Glomerular visceral epithelial cell (primary cell): ENCODE measurements at regions not wholly inside any gene's neighbourhood (a gene's known extent, or its start where the extent isn't known, plus 50 kb on each side); places are given as distances from the start of the nearest gene placed in this dataset.
"Not testable (repeated sequence)": the region's sequence is repeated elsewhere in the genome, so short reads cannot be mapped to it uniquely, and the experiment has no call there.

ENCODE experiments used
- DNase-seq: peaks from one replicate; pipeline ENCODE4 v3.0.0-alpha.2; 2016; ENCODE audit errors: extremely low spot score

DNA sequence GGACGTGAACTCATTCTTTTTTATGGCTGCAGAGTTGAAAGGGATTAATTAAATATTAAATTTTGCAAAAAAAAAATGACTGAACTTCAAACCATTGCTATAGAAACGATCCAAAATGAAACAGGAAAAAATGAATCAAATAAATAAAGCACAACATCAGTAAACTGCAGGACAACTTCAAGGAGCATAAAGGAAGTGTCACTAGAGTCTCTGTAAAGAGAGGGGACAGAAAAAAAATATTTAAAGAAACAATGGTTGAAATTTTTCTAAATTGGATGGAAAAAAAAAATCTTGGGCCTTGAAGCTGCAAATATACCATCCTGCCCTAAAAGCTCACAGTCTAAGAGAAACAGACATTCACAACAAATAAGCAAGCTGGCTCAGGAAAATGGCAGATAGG is 339.3 kb upstream of the INTU start:
- no peak for DNase-seq

DNA sequence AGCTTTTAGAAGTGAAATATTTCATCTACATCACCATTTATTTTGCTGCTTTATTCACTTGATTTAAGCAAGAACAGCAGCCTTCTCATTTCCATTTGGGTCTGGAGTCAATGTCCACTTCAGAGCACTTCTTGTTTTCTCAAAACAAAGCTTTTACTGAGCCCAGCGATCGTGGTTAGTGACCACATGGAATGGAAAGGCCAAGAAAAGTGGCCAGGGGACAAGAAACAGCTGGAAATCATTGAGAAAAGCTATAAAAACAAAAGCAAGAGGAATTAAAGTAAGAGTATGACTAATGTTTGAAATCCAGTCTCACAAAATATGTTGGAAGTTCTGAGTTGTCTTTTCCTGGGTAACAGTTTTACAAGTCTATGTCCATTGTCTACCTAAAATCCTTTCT is 328.4 kb upstream of the INTU start:
- no peak for DNase-seq

DNA sequence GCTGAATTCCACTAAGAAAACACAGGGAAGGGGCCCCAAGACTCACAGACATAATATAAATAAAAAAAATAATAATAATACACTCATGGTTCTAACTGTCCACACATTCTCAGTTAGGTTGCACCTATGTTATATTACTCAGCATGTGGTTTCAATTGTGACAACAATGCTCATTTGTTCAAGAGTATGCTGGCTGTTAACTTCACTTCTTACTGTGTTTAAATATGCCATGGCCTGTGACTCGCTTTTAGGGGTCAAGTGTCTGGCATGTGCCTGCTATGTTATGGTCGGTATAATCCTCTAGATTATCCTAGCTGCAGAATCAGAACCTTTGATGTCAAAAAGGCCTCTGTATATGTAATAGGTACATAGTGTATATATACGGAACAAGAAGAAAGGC is 324.8 kb upstream of the INTU start:
- no peak for DNase-seq

DNA sequence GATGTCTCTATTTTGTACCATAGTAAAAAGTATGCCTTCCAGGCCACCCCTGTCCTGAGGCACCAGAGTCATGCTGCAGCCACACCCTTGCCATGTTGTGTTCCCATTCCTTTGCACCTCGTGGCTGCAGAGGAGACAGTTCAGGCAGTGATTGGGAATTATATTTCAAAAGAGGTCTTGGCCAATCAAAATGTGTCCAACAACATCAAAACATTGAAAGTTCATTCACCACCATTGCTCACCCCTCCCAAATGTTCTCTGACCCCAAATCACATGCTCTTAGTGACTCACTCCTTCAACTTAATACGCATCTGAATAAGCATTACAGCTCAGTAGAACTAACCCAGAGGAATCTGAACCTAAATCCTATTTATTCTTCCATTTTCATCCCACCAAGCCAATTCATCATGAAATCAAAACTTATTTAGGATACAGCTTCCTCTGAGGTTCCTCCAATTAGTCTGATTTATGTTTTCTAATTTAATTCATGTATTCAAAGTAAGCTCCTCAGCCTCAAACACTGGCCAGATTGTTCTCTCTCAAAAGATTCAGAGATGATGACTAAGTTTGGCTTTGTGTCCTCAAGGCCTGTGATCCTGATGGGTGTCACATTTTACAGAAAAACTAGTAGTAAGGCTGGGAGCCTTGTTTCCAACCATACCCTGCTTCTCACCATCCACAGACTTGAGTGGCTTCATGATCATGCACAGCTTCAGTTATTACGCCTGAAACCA is 323.2 kb upstream of the INTU start:
- DNase-seq = no peak

DNA sequence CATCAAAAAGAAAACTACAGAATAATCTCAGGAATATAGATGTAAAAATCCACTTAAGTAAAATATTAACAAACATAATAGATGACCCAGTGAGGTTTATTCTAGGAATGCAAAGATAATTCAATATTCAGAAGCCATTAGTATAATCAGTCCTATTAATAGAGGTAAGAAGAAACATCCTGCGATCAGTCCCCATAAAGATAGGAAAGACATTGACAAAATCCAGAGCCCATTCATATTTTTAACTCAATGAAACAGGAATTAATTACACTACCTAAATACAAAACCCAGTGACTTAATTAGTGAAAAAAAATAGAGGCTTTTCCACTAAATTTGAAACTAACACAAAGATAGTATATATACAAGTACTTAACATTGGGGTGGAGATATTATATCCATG is 321.4 kb upstream of the INTU start:
- DNase-seq = no peak

DNA sequence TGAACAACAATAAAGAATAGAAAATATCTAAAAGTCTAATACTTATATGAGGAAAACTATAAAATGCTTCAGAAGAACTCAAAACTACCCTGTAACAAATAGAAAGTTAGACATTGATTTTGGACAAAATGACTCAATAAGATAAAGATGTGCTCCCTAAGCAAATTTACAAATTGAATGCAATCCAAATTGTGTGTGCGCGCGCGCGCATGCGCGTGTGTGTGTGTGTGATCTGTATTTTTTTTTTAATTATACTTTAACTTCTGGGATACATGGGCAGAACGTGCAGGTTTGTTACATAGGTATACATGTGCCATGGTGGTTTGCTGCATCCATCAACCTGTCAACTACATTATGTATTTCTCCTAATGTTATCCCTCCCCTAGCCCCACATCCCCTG is 320.8 kb upstream of the INTU start:
- no peak for DNase-seq

DNA sequence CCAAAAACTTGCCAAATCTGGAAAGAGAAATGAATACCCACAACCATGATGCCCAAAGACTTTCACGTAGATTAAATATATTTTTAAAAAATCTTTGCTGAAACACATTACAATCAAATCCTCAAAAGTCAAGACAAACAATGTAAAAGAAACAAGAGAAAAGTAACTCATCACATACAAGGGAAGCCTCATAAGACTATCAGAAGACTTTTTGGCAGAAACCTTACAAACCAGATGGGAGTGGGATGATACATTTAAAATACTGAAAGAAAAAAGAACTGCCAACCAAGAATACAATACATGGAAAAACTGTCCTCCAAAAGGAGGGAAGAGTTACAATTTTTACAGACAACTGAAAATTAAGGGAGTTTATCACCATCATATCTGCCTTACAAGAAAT is 319.0 kb upstream of the INTU start:
- no peak for DNase-seq

DNA sequence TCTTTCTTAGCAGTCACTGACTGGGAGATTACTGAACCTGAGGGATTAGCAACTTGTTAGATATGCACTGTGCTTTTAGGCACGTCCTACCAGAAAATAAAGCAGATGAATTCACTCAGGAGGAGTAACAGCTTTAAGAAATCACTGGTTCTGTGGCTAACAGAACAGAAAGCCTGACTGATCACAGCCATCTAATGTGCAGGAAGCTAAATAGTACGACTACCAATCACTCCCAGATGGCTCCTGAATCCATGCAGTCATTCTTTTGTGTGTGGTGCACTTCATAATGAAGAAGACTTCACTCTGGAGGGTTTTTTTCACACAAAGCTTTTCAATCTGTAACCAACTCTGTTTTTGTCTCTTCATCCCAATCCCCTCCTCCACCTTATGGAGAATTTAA is 305.3 kb upstream of the INTU start:
- DNase-seq = no peak

DNA sequence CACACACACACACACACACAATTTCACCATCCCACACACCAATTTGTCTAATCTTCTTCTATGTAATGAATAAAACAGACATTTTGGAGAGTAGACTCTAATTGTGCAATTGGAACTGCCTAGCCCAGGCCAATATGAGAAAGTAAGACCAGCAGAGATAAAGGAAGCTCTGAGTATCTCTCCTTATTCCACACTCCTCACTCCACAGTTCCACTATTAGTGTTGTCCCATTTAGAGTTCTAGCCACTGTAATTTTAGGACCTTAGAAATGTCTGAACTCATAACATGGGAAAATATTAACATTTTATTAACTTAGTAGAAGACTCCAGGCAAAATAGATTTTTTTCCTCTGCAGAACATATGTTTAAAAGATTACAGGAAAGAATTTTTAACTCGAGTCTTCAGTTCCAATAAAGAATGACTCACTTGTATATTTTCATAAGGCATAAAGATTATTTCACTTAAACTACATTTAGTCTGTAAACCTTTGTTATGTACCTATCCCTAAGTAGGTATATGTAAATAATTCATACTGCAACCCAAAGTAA is 297.6 kb upstream of the INTU start:
- DNase-seq = no peak

DNA sequence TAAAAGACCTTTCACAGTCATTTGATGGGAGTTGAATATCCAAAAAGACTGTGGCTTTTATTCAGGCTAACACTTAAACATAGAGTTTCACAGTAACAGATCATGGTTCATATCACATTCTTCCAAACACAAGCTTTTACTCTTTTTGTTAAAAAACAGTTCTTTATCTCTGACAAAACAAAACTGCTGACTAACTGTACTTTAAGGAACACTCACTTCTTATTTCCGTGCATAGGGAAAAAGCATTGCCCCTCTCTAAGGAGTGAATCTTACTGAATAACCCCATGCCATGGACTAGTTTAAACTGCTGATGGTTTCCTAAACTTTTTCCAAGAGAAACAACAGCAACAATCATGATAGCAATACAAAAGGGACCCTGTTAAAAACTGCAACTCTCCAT is 297.0 kb upstream of the INTU start:
- DNase-seq = no peak

DNA sequence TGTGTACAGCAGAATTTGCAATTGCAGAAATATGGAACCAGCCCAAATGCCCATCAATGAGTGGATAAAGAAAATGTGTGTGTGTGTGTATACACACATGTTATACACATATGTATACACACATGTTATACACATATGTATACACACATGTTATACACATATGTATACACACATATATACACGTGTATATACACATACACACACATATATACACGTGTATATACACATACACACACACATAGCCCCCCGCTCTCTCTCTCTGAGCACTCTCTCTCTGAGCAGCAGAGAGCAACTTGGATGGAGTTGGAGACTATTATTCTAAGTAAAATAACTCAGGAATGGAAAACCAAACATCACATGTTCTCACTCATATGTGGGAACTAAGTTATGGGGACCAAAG is 289.6 kb upstream of the INTU start:
- not testable (repeated sequence) for DNase-seq

DNA sequence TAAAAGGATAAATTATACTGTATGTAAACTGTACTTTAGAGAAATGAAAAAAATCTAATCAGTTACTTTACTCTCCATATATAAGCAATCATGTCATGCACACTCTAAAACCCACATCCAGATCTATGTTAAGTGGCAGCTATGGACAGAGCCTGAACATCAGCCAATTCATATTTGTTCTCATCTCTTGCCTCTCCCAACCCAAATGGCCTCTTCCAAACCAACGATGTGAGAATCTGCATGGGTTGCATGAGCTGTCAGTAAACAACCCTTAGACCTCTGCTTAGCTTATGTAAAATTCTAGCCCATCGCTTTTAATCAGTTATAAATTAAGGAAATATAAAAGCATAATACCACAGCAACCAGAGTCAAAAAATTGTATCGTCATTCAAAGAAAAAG is 288.7 kb upstream of the INTU start:
- no peak for DNase-seq

DNA sequence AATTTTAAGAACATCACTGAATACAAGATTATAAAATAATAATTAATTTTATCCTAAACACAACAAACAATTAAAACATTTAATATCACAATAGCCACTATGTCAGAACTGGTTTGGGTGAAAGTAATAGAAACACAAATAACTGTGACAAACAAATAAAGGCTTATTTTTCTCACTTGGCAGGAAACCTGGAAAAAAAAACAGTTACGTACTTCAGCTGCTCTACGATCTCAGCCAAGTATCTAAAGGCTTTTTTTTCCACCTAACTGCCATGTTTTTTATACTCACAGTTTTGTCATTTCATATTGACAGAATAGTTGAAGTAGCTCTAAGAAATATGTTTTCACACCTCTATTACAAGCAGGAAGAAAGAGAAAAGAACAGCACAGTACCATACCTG is 284.8 kb upstream of the INTU start:
- DNase-seq = no peak

DNA sequence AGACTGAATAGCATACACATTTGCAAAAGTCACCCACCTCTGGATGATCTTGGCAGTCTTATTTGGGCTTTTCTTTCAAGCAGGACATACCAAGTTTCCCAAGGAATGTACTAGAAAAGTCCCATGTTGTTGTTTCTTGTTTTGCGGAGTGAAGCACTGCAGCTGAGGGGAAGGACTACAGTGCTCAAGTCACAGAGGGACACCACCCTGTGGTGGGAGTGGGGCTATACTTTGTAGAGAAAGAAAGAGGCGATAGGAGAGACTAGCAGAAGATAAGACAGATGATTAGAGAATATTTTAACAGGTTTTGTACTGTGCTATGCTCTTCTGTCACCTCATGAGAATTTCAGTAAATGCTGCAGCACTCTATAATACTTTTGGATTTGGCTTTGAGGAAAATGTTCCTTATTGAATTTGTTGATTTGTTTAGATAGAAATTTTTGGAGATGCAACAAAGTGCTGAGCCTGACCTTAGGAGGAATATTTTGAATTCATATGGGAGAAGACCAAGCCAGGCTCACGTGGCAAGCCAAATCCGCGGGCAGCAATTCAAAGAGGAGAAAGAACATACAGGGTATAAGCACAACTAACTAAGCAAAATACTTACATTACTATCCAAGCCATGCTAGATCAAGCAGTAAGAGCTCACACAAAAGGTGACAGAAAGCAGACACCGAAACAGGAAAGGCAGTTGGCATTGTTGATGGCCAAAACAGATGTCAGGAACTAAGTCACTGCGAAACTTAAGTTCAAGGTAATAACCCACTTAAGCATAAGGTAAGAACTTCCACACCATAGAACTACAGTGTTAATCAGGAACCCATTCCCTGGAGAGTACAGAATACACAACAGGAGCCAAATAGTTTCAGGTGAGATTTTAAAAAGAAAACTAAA is 280.3 kb upstream of the INTU start:
- DNase-seq = no peak

DNA sequence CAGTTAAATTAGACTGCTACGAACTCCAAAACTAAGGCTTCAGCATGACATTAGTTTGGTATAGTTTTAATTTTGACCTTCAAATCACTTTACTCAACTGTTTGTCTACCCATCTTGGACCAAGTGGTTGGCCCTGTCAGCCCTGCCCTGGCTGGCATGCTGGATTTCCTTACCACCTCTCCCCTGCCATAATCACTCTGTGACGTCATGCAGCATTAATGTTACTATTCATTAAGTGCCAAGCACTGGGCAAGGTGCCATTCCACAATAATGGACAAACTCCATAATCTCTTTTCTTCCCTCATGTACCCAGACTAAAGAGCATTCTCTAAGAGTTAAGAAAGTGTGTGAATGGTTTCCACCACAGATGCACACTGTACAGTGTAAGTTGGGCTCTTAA is 277.0 kb upstream of the INTU start:
- no peak for DNase-seq

DNA sequence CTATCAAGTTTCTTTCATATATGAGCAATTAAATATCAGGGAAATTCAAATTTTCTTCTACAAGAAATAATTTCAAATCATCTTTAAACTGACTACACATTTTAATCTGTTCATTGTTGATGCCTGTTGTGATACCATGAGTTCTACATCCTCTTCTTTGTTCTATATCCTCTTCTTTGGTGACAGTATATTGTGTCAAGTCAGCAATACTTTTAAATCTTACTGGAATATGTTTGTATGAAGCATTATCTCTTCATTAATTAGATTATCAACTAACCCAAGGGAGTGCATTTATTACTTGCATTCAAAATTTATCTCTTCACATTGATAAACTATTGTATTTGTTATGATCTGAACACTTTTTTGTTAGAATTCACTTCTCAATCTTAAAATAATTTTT is 275.0 kb upstream of the INTU start:
- DNase-seq = no peak

DNA sequence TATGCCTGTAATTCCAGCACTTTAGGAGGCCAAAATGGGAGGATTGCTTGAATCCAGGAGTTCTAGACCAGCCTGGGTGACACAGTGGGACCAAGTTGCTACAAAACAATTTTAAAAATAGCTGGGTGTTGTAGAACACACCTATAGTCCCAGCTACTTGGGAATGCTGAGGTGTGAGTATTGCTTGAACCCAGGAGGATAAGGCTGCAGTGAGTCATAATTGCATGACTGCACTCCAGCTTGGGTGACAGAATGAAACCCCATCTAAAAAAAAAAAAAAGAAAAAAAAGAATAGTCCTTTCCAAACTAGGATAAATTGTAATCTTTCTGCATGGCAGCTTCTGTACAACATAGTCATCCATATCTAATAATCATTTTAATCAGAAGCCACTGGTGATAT is 270.1 kb upstream of the INTU start:
- no peak for DNase-seq

DNA sequence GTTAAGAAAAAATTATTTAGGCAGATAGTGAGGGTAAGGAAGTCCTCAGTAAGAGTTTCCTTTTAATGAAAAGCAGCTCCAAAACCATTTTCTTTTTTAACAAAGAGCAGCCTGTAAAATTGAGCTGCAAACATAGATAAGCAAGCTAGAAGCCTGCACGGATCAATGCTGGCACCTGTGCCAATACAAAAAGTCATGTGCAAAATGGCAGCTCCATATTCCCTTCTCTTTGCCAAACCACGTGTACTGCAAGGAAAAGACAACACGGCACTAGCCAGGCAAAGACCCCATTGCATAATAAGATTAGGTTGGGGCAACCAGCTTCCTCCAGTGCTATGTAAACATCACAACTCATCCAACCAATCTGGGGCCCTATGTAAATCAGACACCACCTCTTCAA is 268.4 kb upstream of the INTU start:
- DNase-seq = no peak

DNA sequence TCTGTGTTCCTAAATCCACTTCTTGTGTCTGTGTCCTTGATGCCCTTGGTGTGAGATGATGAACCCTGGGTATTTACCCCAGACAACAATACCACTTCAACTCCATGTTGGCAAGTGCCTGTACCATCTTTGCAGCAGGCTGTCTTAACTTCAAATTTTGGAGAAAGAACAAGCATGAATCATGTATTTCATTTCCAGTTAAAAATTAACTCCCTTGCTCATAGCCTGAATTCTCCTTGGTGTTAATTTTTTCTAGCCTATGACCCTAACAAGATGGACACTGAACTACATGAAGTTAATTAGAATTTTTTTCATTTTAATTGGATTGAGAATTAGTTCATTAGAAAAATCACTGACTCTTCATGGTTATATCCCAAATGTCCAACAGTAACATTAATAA is 267.8 kb upstream of the INTU start:
- DNase-seq = peak; percentile 7

DNA sequence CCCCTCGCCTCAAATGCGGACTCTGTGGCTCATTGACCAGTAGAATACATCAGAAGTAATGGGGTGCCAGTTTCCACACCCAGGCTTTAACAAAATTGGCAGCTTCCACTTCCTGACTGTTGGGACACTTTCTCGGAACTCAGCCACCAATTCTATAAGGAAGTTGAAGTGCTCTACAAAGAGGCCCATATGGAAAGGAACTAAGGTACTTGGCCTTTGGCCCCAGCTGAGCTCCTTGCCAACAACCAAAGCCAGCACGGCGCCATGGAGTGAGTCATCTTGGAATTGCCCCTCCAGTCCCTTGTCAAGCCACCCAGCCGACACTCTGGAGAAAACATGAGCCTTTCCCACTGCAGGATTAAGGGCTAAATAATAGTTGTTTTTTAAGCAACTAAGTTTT is 262.2 kb upstream of the INTU start:
- peak; percentile 14 for DNase-seq

DNA sequence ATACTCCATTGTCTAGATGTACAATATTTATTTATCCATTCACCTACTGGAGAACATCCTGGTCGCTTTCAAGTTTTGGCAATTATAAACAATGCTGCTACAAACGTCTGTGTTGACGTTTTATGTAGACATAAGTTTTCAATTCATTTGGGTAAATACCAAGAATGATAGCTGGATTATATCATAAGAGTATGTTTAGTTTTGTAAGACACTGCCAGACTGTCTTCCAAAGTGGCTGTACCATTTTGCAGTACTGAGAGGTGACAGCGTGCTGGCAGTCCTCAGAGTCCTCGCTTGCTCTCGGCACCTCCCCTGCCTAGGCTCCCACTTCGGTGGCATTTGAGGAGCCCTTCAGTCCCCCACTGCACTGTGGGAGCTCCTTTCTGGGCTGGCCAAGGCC is 253.3 kb upstream of the INTU start:
- no peak for DNase-seq

DNA sequence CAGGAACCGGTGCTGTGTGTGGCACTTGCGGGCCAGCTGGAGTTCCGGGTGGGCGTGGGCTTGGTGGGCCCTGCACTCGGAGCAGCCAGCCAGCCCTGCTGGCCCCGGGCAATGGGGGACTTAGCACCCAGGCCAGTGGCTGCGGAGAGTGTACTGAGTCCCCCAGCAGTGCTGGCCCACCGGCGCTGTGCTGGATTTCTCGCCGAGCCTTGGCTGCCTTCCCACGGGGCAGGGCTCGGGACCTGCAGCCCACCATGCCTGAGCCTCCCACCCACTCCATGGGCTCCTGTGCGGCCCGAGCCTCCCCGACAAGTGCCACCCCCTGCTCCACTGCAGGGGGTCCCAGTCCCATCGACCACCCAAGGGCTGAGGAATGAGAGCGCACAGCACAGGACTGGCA is 252.8 kb upstream of the INTU start:
- DNase-seq = not testable (repeated sequence)

DNA sequence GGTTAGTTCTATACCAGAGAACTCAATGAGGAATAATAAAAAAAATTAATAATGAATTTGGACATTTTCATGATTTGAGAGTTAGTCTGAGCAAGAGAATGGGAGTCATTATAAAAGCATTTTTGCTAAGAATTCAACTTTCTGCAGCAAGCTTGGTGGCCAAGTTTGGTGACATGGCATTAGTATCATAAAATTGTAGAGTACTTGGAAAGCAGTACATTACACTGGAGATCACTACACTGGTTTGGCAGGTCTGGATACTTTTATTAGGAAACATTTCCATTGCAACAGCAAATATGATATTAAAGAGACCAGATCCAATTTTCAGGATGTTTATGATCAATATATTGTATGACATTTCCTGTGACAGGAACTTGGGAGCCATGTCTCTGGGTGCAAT is 249.1 kb upstream of the INTU start:
- no peak for DNase-seq
